ENCODE measurements at regions not wholly inside any gene's neighbourhood (a gene's known extent, or its start where the extent isn't known, plus 50 kb on each side); places are given as distances from the start of the nearest gene placed in this dataset.
"Not testable (repeated sequence)": the region's sequence is repeated elsewhere in the genome, so short reads cannot be mapped to it uniquely, and the experiment has no call there.

- no peak overlapping the region for H2AFZ ChIP-seq (ENCODE audit: low read depth, low read length)
- peaks cover 15% of the 10 kb centered on the region for H3K4me1 ChIP-seq (ENCODE audit: insufficient read depth, low read length)
- H3K9me3 ChIP-seq (ENCODE audit: low read length) = no peaks in the 10 kb centered on the region
- no peak overlapping the region for H3K4me3 ChIP-seq (ENCODE audit: low read length)
- no peaks in the 10 kb centered on the region for H3K36me3 ChIP-seq (ENCODE audit: insufficient read depth, low read length)
- no peaks in the 10 kb centered on the region for H3K27me3 ChIP-seq (ENCODE audit: insufficient read depth, low read length)
These were observed 448.7 kb upstream of the ACTBL2 start for GRCh38 chr5:57931352-57931751.

- H3K9me3 ChIP-seq (ENCODE audit: low read length) = no peaks in the 10 kb centered on the region
- peaks cover 15% of the 10 kb centered on the region for H3K4me1 ChIP-seq (ENCODE audit: insufficient read depth, low read length)
- no peaks in the 10 kb centered on the region for H3K36me3 ChIP-seq (ENCODE audit: insufficient read depth, low read length)
- H3K4me3 ChIP-seq (ENCODE audit: low read length) = no peak overlapping the region
- H2AFZ ChIP-seq (ENCODE audit: low read depth, low read length) = peak overlapping the region; percentile 4
- H3K27me3 ChIP-seq (ENCODE audit: insufficient read depth, low read length) = no peaks in the 10 kb centered on the region
These were observed 446.7 kb upstream of the ACTBL2 start for GRCh38 chr5:57929271-57929670.

GRCh38 chr5:57923094-57923493 is 440.5 kb upstream of the ACTBL2 start:
- H3K9me3 ChIP-seq (ENCODE audit: low read length); H3K4me3 ChIP-seq (ENCODE audit: low read length); H2AFZ ChIP-seq (ENCODE audit: low read depth, low read length); H3K27me3 ChIP-seq (ENCODE audit: insufficient read depth, low read length); H3K36me3 ChIP-seq (ENCODE audit: insufficient read depth, low read length); H3K4me1 ChIP-seq (ENCODE audit: insufficient read depth, low read length): not testable (repeated sequence)

- Histone ChIP-seq H3K4me3 (ENCODE audit: low read length) (no peak overlapping the region), H3K4me1 (ENCODE audit: insufficient read depth, low read length) (no peaks in the 10 kb centered on the region), H3K36me3 (ENCODE audit: insufficient read depth, low read length) (no peaks in the 10 kb centered on the region), H3K9me3 (ENCODE audit: low read length) (no peaks in the 10 kb centered on the region), H2AFZ (ENCODE audit: low read depth, low read length) (no peak overlapping the region), H3K27me3 (ENCODE audit: insufficient read depth, low read length) (no peaks in the 10 kb centered on the region)
These were observed 434.4 kb upstream of the ACTBL2 start for GRCh38 chr5:57917004-57917403.

GRCh38 chr5:57915536-57915935 is 432.9 kb upstream of the ACTBL2 start:
- no peak overlapping the region for H2AFZ ChIP-seq (ENCODE audit: low read depth, low read length)
- no peaks in the 10 kb centered on the region for H3K4me1 ChIP-seq (ENCODE audit: insufficient read depth, low read length)

GRCh38 chr5:57911438-57911837 is 428.8 kb upstream of the ACTBL2 start:
- Histone ChIP-seq H2AFZ (ENCODE audit: low read depth, low read length) (no peak overlapping the region), H3K4me3 (ENCODE audit: low read length) (no peak overlapping the region), H3K36me3 (ENCODE audit: insufficient read depth, low read length) (no peaks in the 10 kb centered on the region), H3K9me3 (ENCODE audit: low read length) (no peaks in the 10 kb centered on the region), H3K4me1 (ENCODE audit: insufficient read depth, low read length) (no peaks in the 10 kb centered on the region), H3K27me3 (ENCODE audit: insufficient read depth, low read length) (no peaks in the 10 kb centered on the region)

More at GRCh38 chr5:57915536-57915935, 432.9 kb upstream of the ACTBL2 start:
- H3K27me3 ChIP-seq (ENCODE audit: insufficient read depth, low read length) = no peaks in the 10 kb centered on the region
- no peaks in the 10 kb centered on the region for H3K36me3 ChIP-seq (ENCODE audit: insufficient read depth, low read length)
- H3K9me3 ChIP-seq (ENCODE audit: low read length) = no peaks in the 10 kb centered on the region
- no peak overlapping the region for H3K4me3 ChIP-seq (ENCODE audit: low read length)

GRCh38 chr5:57906671-57907070 is 424.1 kb upstream of the ACTBL2 start:
- H3K36me3 ChIP-seq (ENCODE audit: insufficient read depth, low read length) = no peaks in the 10 kb centered on the region
- H3K27me3 ChIP-seq (ENCODE audit: insufficient read depth, low read length) = no peaks in the 10 kb centered on the region
- no peaks in the 10 kb centered on the region for H3K4me1 ChIP-seq (ENCODE audit: insufficient read depth, low read length)
- H3K4me3 ChIP-seq (ENCODE audit: low read length) = no peak overlapping the region
- H2AFZ ChIP-seq (ENCODE audit: low read depth, low read length) = no peak overlapping the region
- H3K9me3 ChIP-seq (ENCODE audit: low read length) = no peaks in the 10 kb centered on the region

- Histone ChIP-seq H3K4me1 (ENCODE audit: insufficient read depth, low read length) (no peaks in the 10 kb centered on the region), H3K9me3 (ENCODE audit: low read length) (no peaks in the 10 kb centered on the region), H2AFZ (ENCODE audit: low read depth, low read length) (no peak overlapping the region), H3K27me3 (ENCODE audit: insufficient read depth, low read length) (no peaks in the 10 kb centered on the region), H3K36me3 (ENCODE audit: insufficient read depth, low read length) (no peaks in the 10 kb centered on the region), H3K4me3 (ENCODE audit: low read length) (no peak overlapping the region)
These were observed 420.8 kb upstream of the ACTBL2 start for GRCh38 chr5:57903458-57903857.

GRCh38 chr5:57902095-57902494 is 419.5 kb upstream of the ACTBL2 start:
- Histone ChIP-seq H3K4me3 (ENCODE audit: low read length) (no peak overlapping the region), H2AFZ (ENCODE audit: low read depth, low read length) (no peak overlapping the region), H3K4me1 (ENCODE audit: insufficient read depth, low read length) (no peaks in the 10 kb centered on the region), H3K36me3 (ENCODE audit: insufficient read depth, low read length) (no peaks in the 10 kb centered on the region), H3K27me3 (ENCODE audit: insufficient read depth, low read length) (no peaks in the 10 kb centered on the region), H3K9me3 (ENCODE audit: low read length) (no peaks in the 10 kb centered on the region)

- Histone ChIP-seq H3K27me3 (ENCODE audit: insufficient read depth, low read length) (no peaks in the 10 kb centered on the region), H3K4me1 (ENCODE audit: insufficient read depth, low read length) (no peaks in the 10 kb centered on the region), H3K4me3 (ENCODE audit: low read length) (no peak overlapping the region), H3K9me3 (ENCODE audit: low read length) (no peaks in the 10 kb centered on the region), H3K36me3 (ENCODE audit: insufficient read depth, low read length) (no peaks in the 10 kb centered on the region), H2AFZ (ENCODE audit: low read depth, low read length) (no peak overlapping the region)
These were observed 417.9 kb upstream of the ACTBL2 start for GRCh38 chr5:57900381-57900944.

GRCh38 chr5:57896576-57896975 is 414.0 kb upstream of the ACTBL2 start:
- Histone ChIP-seq H3K36me3 (ENCODE audit: insufficient read depth, low read length) (no peaks in the 10 kb centered on the region), H3K4me3 (ENCODE audit: low read length) (no peak overlapping the region), H3K4me1 (ENCODE audit: insufficient read depth, low read length) (no peaks in the 10 kb centered on the region), H3K27me3 (ENCODE audit: insufficient read depth, low read length) (no peaks in the 10 kb centered on the region), H3K9me3 (ENCODE audit: low read length) (no peaks in the 10 kb centered on the region), H2AFZ (ENCODE audit: low read depth, low read length) (no peak overlapping the region)

GRCh38 chr5:57895766-57896165 is 413.2 kb upstream of the ACTBL2 start:
- no peaks in the 10 kb centered on the region for H3K36me3 ChIP-seq (ENCODE audit: insufficient read depth, low read length)
- no peaks in the 10 kb centered on the region for H3K27me3 ChIP-seq (ENCODE audit: insufficient read depth, low read length)
- H2AFZ ChIP-seq (ENCODE audit: low read depth, low read length) = no peak overlapping the region
- no peaks in the 10 kb centered on the region for H3K9me3 ChIP-seq (ENCODE audit: low read length)
- no peak overlapping the region for H3K4me3 ChIP-seq (ENCODE audit: low read length)
- H3K4me1 ChIP-seq (ENCODE audit: insufficient read depth, low read length) = no peaks in the 10 kb centered on the region

- no peaks in the 10 kb centered on the region for H3K9me3 ChIP-seq (ENCODE audit: low read length)
- H3K4me1 ChIP-seq (ENCODE audit: insufficient read depth, low read length) = peaks cover 5% of the 10 kb centered on the region
- H3K36me3 ChIP-seq (ENCODE audit: insufficient read depth, low read length) = no peaks in the 10 kb centered on the region
- H3K27me3 ChIP-seq (ENCODE audit: insufficient read depth, low read length) = no peaks in the 10 kb centered on the region
- no peak overlapping the region for H2AFZ ChIP-seq (ENCODE audit: low read depth, low read length)
- no peak overlapping the region for H3K4me3 ChIP-seq (ENCODE audit: low read length)
These were observed 411.3 kb upstream of the ACTBL2 start for GRCh38 chr5:57893926-57894325.

- Histone ChIP-seq H3K9me3 (ENCODE audit: low read length) (no peaks in the 10 kb centered on the region), H3K4me1 (ENCODE audit: insufficient read depth, low read length) (peaks cover 10% of the 10 kb centered on the region), H3K36me3 (ENCODE audit: insufficient read depth, low read length) (no peaks in the 10 kb centered on the region), H3K4me3 (ENCODE audit: low read length) (no peak overlapping the region), H2AFZ (ENCODE audit: low read depth, low read length) (no peak overlapping the region), H3K27me3 (ENCODE audit: insufficient read depth, low read length) (no peaks in the 10 kb centered on the region)
These were observed 408.8 kb upstream of the ACTBL2 start for GRCh38 chr5:57891443-57891842.
